ENCODE measurements at regions not wholly inside any gene's neighbourhood (a gene's known extent, or its start where the extent isn't known, plus 50 kb on each side); places are given as distances from the start of the nearest gene placed in this dataset.

DNA sequence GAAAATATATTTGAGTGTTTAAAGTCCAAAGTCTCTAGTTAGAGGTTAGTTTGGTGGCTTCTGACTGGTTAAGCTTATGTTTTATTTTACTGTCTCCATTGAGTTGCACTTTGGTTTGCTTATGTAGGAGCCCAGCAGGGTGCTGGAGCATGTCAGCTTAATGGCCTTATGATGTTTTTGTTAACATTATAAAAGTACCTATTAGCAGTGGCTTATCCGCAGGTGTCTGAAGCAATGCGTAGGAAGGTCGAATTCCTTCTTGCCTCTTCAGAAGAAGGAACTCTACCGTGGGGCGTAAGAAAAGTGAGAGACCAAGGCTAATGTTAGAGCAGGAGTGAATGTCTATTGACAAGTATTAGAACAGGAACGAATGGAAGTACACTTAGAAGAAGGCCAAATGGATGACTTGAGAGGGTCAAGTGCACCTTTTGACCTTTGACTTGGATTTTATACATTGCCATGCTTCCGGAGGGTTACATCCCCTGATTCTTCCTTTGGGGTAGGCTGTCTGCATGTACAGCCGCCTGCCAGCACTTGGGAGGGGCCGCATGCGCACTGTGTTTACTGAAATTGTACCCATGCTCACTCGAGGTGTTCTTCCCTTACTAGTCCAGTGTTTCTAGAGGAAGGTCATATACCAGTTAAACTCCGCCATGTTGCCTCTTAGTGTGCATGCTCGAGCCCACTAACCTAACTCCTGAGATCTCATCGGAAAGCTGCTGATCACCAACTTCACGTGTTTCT lies 793.9 kb upstream of the PCDH9 start:
- TF ChIP-seq, protein P1, sequence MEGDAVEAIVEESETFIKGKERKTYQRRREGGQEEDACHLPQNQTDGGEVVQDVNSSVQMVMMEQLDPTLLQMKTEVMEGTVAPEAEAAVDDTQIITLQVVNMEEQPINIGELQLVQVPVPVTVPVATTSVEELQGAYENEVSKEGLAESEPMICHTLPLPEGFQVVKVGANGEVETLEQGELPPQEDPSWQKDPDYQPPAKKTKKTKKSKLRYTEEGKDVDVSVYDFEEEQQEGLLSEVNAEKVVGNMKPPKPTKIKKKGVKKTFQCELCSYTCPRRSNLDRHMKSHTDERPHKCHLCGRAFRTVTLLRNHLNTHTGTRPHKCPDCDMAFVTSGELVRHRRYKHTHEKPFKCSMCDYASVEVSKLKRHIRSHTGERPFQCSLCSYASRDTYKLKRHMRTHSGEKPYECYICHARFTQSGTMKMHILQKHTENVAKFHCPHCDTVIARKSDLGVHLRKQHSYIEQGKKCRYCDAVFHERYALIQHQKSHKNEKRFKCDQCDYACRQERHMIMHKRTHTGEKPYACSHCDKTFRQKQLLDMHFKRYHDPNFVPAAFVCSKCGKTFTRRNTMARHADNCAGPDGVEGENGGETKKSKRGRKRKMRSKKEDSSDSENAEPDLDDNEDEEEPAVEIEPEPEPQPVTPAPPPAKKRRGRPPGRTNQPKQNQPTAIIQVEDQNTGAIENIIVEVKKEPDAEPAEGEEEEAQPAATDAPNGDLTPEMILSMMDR (conservative IDR thresholded peaks at IDR 0.05 in 1 of 2, IDR thresholded peaks at IDR 0.05 in 1 of 2; ENCODE audit: low read depth in 1 of 2, low read length in 2 of 2): no peak
- TF ChIP-seq EZH2 (IDR thresholded peaks at IDR 0.05; ENCODE audit: low read length, missing control alignments): no peak

Measured in fibroblast of lung (primary cell).